GM23338 (cell line): ENCODE measurements at regions not wholly inside any gene's neighbourhood (a gene's known extent, or its start where the extent isn't known, plus 50 kb on each side); places are given as distances from the start of the nearest gene placed in this dataset.

Experiments
- ATAC-seq: fragments of 200-7000 bp; cut with Tn5 transposase; 3 replicates; pipeline ENCODE4 v1.9.1; 2020
- DNase-seq: peaks from one replicate; pipeline ENCODE4 v3.0.0-alpha.2; 2015; ENCODE audit warnings: low spot score
- H2AFZ ChIP-seq: fragments of 200-600 bp; sonication (generic); 2 replicates; pipeline ENCODE4 v1.8.0; 2016; ENCODE audit warnings: antibody characterized with exemption, mild to moderate bottlenecking, moderate library complexity
- H3F3A ChIP-seq: fragments of 200-600 bp; sonication (generic); replicated peaks from 2 replicates; pipeline ENCODE4 v1.8.0; 2017; ENCODE audit warnings: antibody characterized with exemption, mixed run types, low read depth
- H3K27ac ChIP-seq: fragments of 200-600 bp; sonication (generic); 2 replicates; pipeline ENCODE4 v1.6.1; 2016; ENCODE audit warnings: low read depth
- H3K27me3 ChIP-seq: fragments of 200-600 bp; sonication (generic); 2 replicates; pipeline ENCODE4 v1.8.0; 2016; ENCODE audit warnings: mild to moderate bottlenecking, mixed run types, moderate library complexity; ENCODE audit not compliant: insufficient read depth
- H3K36me3 ChIP-seq: fragments of 200-600 bp; sonication (generic); 2 replicates; pipeline ENCODE4 v1.8.0; 2016; ENCODE audit warnings: mild to moderate bottlenecking; ENCODE audit not compliant: insufficient read depth
- H3K4me1 ChIP-seq: fragments of 200-600 bp; sonication (generic); 2 replicates; pipeline ENCODE4 v1.8.0; 2016; ENCODE audit warnings: mild to moderate bottlenecking, moderate library complexity; ENCODE audit not compliant: insufficient read depth
- H3K4me2 ChIP-seq: fragments of 200-600 bp; sonication (generic); 2 replicates; pipeline ENCODE4 v1.7.1; 2017; ENCODE audit warnings: mixed run types
- H3K4me3 ChIP-seq: fragments of 200-600 bp; sonication (generic); 2 replicates; pipeline ENCODE4 v1.6.1; 2016; ENCODE audit warnings: mixed run types
- H3K79me2 ChIP-seq: fragments of 200-600 bp; sonication (generic); replicated peaks from 2 replicates; pipeline ENCODE4 v1.8.0; 2017; ENCODE audit warnings: mild to moderate bottlenecking; ENCODE audit not compliant: insufficient read depth
- H3K9me2 ChIP-seq: fragments of 200-600 bp; sonication (generic); 2 replicates; pipeline ENCODE4 v1.8.0; 2017; ENCODE audit not compliant: insufficient read depth
- H4K20me1 ChIP-seq: fragments of 200-600 bp; sonication (generic); replicated peaks from 2 replicates; pipeline ENCODE4 v1.8.0; 2017; ENCODE audit warnings: mild to moderate bottlenecking; ENCODE audit not compliant: insufficient read depth
- H3K27ac Mint-ChIP-seq: 2 replicates; pipeline ENCODE4 v1.8.0; 2020; ENCODE audit warnings: inconsistent platforms, mild to moderate bottlenecking, moderate library complexity, mixed read lengths
- H3K27me3 Mint-ChIP-seq: 3 replicates; pipeline ENCODE4 v1.8.0; 2022; ENCODE audit warnings: low read depth, mild to moderate bottlenecking, moderate library complexity, mixed read lengths, inconsistent platforms; ENCODE audit not compliant: insufficient read depth, poor library complexity
- H3K36me3 Mint-ChIP-seq: 3 replicates; pipeline ENCODE4 v1.8.0; 2021; ENCODE audit warnings: low read depth, mild to moderate bottlenecking, inconsistent platforms, moderate library complexity, mixed read lengths
- H3K4me1 Mint-ChIP-seq: 3 replicates; pipeline ENCODE4 v1.8.0; 2020; ENCODE audit warnings: mild to moderate bottlenecking, inconsistent platforms, mixed read lengths
- H3K4me3 Mint-ChIP-seq: 3 replicates; pipeline ENCODE4 v1.8.0; 2021; ENCODE audit warnings: moderate library complexity, mild to moderate bottlenecking, inconsistent platforms, mixed read lengths
- H3K9me3 Mint-ChIP-seq: 3 replicates; pipeline ENCODE4 v1.8.0; 2020; ENCODE audit warnings: moderate library complexity, mild to moderate bottlenecking, inconsistent platforms, mixed read lengths
- CREB1 ChIP-seq: fragments of 250-450 bp; sonication (Bioruptor Pico); IDR thresholded peaks from 2 replicates; pipeline ENCODE4 v1.5.0; 2020; ENCODE audit warnings: low read depth, mild to moderate bottlenecking, moderate library complexity
- ETS1 ChIP-seq: IDR thresholded peaks from 2 replicates; pipeline ENCODE4 v1.6.1; 2016; ENCODE audit warnings: antibody characterized with exemption
- EZH2 ChIP-seq: fragments of 200-600 bp; sonication (generic); IDR thresholded peaks from one replicate; pipeline ENCODE4 v1.8.0; 2017; ENCODE audit warnings: antibody characterized with exemption, mild to moderate bottlenecking, low read depth; ENCODE audit not compliant: unreplicated experiment
- EZH2phosphoT487 ChIP-seq: fragments of 200-600 bp; sonication (generic); IDR thresholded peaks from one replicate; pipeline ENCODE4 v1.8.1; 2018; ENCODE audit warnings: antibody characterized with exemption; ENCODE audit not compliant: unreplicated experiment
- JUNB ChIP-seq: IDR thresholded peaks from one replicate; pipeline ENCODE4 v1.6.1; 2016; ENCODE audit warnings: antibody characterized with exemption; ENCODE audit not compliant: unreplicated experiment
- NANOG ChIP-seq: IDR thresholded peaks from 2 replicates; pipeline ENCODE4 v1.6.1; 2016; ENCODE audit warnings: antibody characterized with exemption, borderline replicate concordance
- REST ChIP-seq: IDR thresholded peaks from one replicate; pipeline ENCODE4 v1.6.1; 2018; ENCODE audit warnings: antibody characterized with exemption; ENCODE audit not compliant: unreplicated experiment
- ZNF114 ChIP-seq: fragments of 250-450 bp; sonication (Bioruptor Pico); IDR thresholded peaks from 2 replicates; pipeline ENCODE4 v1.5.0; 2020; ENCODE audit warnings: mild to moderate bottlenecking, moderate library complexity
- ZNF462 ChIP-seq: fragments of 250-450 bp; sonication (Bioruptor Pico); IDR thresholded peaks from 2 replicates; pipeline ENCODE4 v1.5.0; 2020; ENCODE audit warnings: mild to moderate bottlenecking, moderate library complexity

- no peak for ATAC-seq
- Histone ChIP-seq H3K4me1 (no peaks in the 10 kb centered on the region), H2AFZ (no peak overlapping the region), H3K36me3 (no peaks in the 10 kb centered on the region), H3F3A (no peaks in the 10 kb centered on the region), H3K4me2 (no peak overlapping the region), H3K4me3 (no peak overlapping the region), H3K9me2 (no peaks in the 10 kb centered on the region; the same call in 1 of the 2 replicates), H3K27me3 (no peaks in the 10 kb centered on the region), H3K79me2 (no peaks in the 10 kb centered on the region), H3K27ac (no peak overlapping the region), H4K20me1 (no peaks in the 10 kb centered on the region)
- no peaks in the 10 kb centered on the region for H3K4me1 Mint-ChIP-seq
- no peaks in the 10 kb centered on the region for H3K36me3 Mint-ChIP-seq
- no peak overlapping the region for H3K27ac Mint-ChIP-seq
- H3K4me3 Mint-ChIP-seq: no peak overlapping the region
- no peaks in the 10 kb centered on the region for H3K9me3 Mint-ChIP-seq
- TF ChIP-seq EZH2 (no peak), ZNF114 (CRISPR knock-in tag) (no peak), ZNF462 (CRISPR knock-in tag) (no peak), REST (no peak), ETS1 (no peak), CREB1 (CRISPR knock-in tag) (no peak), JUNB (no peak), EZH2phosphoT487 (no peak), NANOG (no peak)
- no peaks in the 10 kb centered on the region for H3K27me3 Mint-ChIP-seq
- DNase-seq: no peak
Observed at GRCh38 chr2:19295998-19296502, 62.4 kb downstream of the OSR1 start.
